HUES64 (cell line): ENCODE measurements at regions not wholly inside any gene's neighbourhood (a gene's known extent, or its start where the extent isn't known, plus 50 kb on each side); places are given as distances from the start of the nearest gene placed in this dataset.

Source experiments
- H3K27ac ChIP-seq: 2 replicates; pipeline ENCODE4 v1.7.0; 2013; ENCODE audit warnings: low read depth, low read length, inconsistent platforms
- H3K27me3 ChIP-seq: 2 replicates; pipeline ENCODE4 v1.6.1; 2013; ENCODE audit warnings: mild to moderate bottlenecking, low read length; ENCODE audit not compliant: insufficient read depth
- H3K36me3 ChIP-seq: 2 replicates; pipeline ENCODE4 v1.6.1; 2013; ENCODE audit warnings: mild to moderate bottlenecking, low read length; ENCODE audit not compliant: insufficient read depth
- H3K4me1 ChIP-seq: 2 replicates; pipeline ENCODE4 v1.6.1; 2013; ENCODE audit warnings: mild to moderate bottlenecking, low read length, moderate library complexity; ENCODE audit not compliant: insufficient read depth
- H3K4me3 ChIP-seq: 2 replicates; pipeline ENCODE4 v1.5.1; 2013; ENCODE audit warnings: mild to moderate bottlenecking, low read length, moderate library complexity
- H3K9ac ChIP-seq: 2 replicates; pipeline ENCODE4 v1.6.1; 2013; ENCODE audit warnings: mild to moderate bottlenecking, low read depth, low read length
- H3K9me3 ChIP-seq: 2 replicates; pipeline ENCODE4 v1.6.1; 2013; ENCODE audit warnings: low read depth, low read length; ENCODE audit not compliant: insufficient read depth
- WGBS: fragments of 150-250, 120-280 bp; methylation state at CpG from one replicate; pipeline ENCODE4 v1.1.7; 2013; ENCODE audit warnings: missing lambda C conversion rate; 5-methylcytosine and 5-hydroxymethylcytosine counted together

DNA sequence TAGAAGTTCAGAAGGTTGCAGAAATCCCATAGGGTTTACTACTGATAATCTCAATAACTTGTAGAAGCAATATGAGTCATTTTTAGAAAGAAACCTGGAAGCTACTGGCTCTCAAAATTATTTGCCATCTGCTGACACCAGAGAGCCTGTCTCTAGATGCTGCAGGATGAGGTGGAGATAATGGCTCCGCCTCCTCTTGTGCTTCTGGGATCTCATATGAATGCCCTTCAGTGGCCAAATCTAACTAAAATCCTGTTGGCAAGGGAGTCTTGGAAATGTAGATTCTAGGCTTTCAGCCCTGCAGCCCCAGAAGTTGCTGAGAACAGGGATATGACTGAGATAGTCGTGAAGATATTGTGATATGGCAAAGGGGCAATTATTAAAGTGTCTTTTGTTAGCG, 348.1 kb downstream of the CCSER2 start:
- WGBS = 87% methylated on average over 3 of the region's 3 CpGs
- Histone ChIP-seq H3K27me3 (no peaks in the 10 kb centered on the region), H3K27ac (no peak overlapping the region), H3K36me3 (no peaks in the 10 kb centered on the region), H3K4me3 (no peak overlapping the region), H3K9ac (no peak overlapping the region), H3K4me1 (no peaks in the 10 kb centered on the region), H3K9me3 (no peaks in the 10 kb centered on the region)

GRCh38 chr10:84681781-84682180, 353.4 kb downstream of the CCSER2 start:
- WGBS = 91% methylated on average over 3 of the region's 3 CpGs
- Histone ChIP-seq H3K4me3 (no peak overlapping the region), H3K9me3 (peaks cover 5% of the 10 kb centered on the region; the same call in 1 of the 2 replicates), H3K36me3 (no peaks in the 10 kb centered on the region), H3K27me3 (no peaks in the 10 kb centered on the region), H3K4me1 (no peaks in the 10 kb centered on the region), H3K9ac (no peak overlapping the region), H3K27ac (no peak overlapping the region)

- Histone ChIP-seq H3K27ac (no peak overlapping the region), H3K9me3 (peaks cover 5% of the 10 kb centered on the region; the same call in 1 of the 2 replicates), H3K9ac (no peak overlapping the region), H3K27me3 (no peaks in the 10 kb centered on the region), H3K4me1 (no peaks in the 10 kb centered on the region), H3K4me3 (no peak overlapping the region), H3K36me3 (no peaks in the 10 kb centered on the region)
- WGBS = 95% methylated on average over 2 of the region's 2 CpGs
These were observed 355.2 kb downstream of the CCSER2 start for GRCh38 chr10:84683550-84683949.

- Histone ChIP-seq H3K27ac (no peak overlapping the region), H3K4me3 (no peak overlapping the region), H3K27me3 (no peaks in the 10 kb centered on the region), H3K9ac (no peak overlapping the region), H3K36me3 (no peaks in the 10 kb centered on the region), H3K9me3 (peaks cover 5% of the 10 kb centered on the region; the same call in 1 of the 2 replicates), H3K4me1 (no peaks in the 10 kb centered on the region)
- WGBS = 94% methylated on average over 6 of the region's 6 CpGs
These were observed 355.8 kb downstream of the CCSER2 start for GRCh38 chr10:84683980-84684740.

GRCh38 chr10:84685047-84685660, 356.8 kb downstream of the CCSER2 start:
- 94% methylated on average over 3 of the region's 3 CpGs for WGBS
- no peak overlapping the region for H3K9ac ChIP-seq
- H3K4me3 ChIP-seq = no peak overlapping the region
- peaks cover 5% of the 10 kb centered on the region; the same call in 1 of the 2 replicates for H3K9me3 ChIP-seq
- no peaks in the 10 kb centered on the region for H3K4me1 ChIP-seq
- H3K27ac ChIP-seq = no peak overlapping the region
- H3K36me3 ChIP-seq = no peaks in the 10 kb centered on the region
- H3K27me3 ChIP-seq = no peaks in the 10 kb centered on the region

DNA sequence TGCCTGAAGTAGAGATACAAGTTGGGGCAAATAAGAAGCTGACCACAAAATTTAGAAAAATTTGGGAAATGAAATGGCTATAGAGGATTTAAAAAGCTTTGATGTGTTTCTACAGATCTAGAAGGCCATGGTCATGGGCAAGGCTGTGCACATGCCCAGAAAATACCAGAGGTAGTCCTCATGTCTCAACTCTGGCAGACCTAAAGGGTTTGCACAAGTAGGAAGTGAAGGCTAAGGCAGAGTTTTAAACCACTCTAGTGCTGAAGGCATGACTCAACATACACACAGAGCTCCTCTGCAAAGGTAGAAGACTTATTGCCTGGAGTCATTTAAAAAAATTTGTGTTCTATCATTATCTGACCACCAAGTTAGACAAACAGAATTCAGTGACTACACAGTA, 364.6 kb downstream of the CCSER2 start:
- no peak overlapping the region for H3K9ac ChIP-seq
- peaks cover 8% of the 10 kb centered on the region; the same call in 1 of the 2 replicates for H3K9me3 ChIP-seq
- H3K4me3 ChIP-seq = no peak overlapping the region
- H3K36me3 ChIP-seq = no peaks in the 10 kb centered on the region
- H3K27me3 ChIP-seq = no peaks in the 10 kb centered on the region
- no peaks in the 10 kb centered on the region for H3K4me1 ChIP-seq
- H3K27ac ChIP-seq = no peak overlapping the region

DNA sequence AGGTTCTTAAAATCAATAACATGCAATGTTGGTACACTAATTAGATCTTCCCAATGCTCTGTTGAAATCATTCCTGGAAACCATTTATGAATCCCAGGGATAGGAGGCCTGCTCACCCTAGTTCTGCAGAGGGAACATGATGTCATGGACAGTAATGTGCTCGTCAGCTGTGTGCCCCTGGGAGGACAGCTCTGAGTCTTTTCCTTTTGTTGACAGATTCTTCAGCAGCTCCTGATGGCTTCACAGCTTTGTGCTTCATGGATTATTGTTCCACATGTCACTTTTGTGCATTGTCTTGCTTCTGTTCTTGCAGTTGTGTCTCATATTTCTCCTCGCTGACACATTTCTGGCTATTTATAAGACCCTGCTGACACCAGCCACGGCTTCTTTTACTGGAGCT, 367.5 kb downstream of the CCSER2 start:
- H3K4me1 ChIP-seq = no peaks in the 10 kb centered on the region
- no peak overlapping the region for H3K9ac ChIP-seq
- peaks cover 8% of the 10 kb centered on the region; the same call in 1 of the 2 replicates for H3K9me3 ChIP-seq
- H3K27ac ChIP-seq = no peak overlapping the region
- WGBS = 87% methylated on average over 3 of the region's 3 CpGs
- no peak overlapping the region for H3K4me3 ChIP-seq
- H3K36me3 ChIP-seq = no peaks in the 10 kb centered on the region
- no peaks in the 10 kb centered on the region for H3K27me3 ChIP-seq

DNA sequence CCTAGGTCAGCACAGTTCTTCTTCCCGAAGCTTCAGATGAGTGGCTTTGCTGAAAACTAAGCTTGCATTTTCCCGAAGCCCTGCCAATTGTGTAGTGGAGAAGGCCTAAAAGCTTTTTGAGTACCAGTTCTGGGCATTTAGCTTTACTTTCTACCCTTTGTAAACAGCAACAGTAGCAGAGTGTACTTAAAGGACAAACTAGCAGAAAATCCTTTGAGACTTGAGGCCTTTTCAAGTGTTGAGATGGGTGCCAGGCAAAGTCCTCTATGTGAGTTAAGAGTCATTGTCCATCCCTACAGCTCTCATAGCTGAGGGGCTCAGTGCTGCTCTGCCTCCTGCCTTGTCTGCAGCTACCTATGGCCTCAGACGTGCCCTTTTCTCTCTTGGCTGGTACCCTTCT, 368.2 kb downstream of the CCSER2 start:
- Histone ChIP-seq H3K36me3 (no peaks in the 10 kb centered on the region), H3K4me3 (no peak overlapping the region), H3K9me3 (peaks cover 8% of the 10 kb centered on the region; the same call in 1 of the 2 replicates), H3K9ac (no peak overlapping the region), H3K4me1 (no peaks in the 10 kb centered on the region), H3K27me3 (no peaks in the 10 kb centered on the region), H3K27ac (no peak overlapping the region)
- 83% methylated on average over 3 of the region's 3 CpGs for WGBS

DNA sequence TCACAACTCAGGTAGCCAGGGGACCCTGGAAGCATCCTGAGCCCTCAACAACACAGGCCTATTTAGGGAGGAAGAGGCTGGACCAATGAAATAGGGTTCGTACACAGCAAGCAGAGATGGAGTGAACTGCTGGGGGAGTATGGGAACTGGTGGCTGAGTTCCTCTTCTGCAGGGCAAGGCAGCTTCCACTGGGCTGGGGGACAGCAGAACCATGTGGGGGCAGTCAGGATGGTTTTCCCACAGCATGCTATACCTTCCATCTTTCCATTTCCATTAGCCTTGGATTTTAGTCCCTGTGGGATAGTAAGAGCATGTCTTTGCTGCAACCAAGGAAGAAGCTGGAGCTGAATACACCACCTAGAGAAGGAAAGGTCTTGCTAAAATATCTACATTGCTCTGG, 370.6 kb downstream of the CCSER2 start:
- no peak overlapping the region for H3K27ac ChIP-seq
- H3K36me3 ChIP-seq = no peaks in the 10 kb centered on the region
- H3K4me3 ChIP-seq = no peak overlapping the region
- no peak overlapping the region for H3K9ac ChIP-seq
- H3K9me3 ChIP-seq = peaks cover under 1% of the 10 kb centered on the region; the same call in 1 of the 2 replicates
- no peaks in the 10 kb centered on the region for H3K27me3 ChIP-seq
- WGBS = 93% methylated on average over 1 of the region's 1 CpG
- no peaks in the 10 kb centered on the region for H3K4me1 ChIP-seq

- 61% methylated on average over 4 of the region's 4 CpGs for WGBS
- Histone ChIP-seq H3K27me3 (no peaks in the 10 kb centered on the region), H3K4me3 (no peak overlapping the region), H3K27ac (no peak overlapping the region), H3K9me3 (no peaks in the 10 kb centered on the region), H3K4me1 (no peaks in the 10 kb centered on the region), H3K9ac (no peak overlapping the region), H3K36me3 (no peaks in the 10 kb centered on the region)
These were observed 372.4 kb downstream of the CCSER2 start for GRCh38 chr10:84700668-84701369.

DNA sequence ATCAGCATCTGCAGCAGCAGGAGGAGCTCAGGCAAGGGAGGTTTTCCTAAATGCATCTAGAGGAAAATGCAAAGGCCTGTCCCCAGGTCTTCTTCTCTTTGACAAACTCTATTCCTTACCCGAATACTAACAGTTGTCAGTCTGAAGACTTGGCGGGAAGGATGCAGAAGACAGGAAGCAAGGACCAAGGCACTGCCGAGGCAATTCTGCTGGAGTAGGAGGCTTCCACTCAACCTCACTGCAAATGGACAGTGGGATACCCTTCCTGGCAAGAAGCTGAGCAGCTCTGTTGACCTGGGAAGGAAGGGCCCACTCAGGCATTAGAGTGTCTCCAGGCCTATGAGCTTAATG, 373.0 kb downstream of the CCSER2 start:
- no peaks in the 10 kb centered on the region for H3K27me3 ChIP-seq

More for the DNA sequence above, 373.0 kb downstream of the CCSER2 start:
- H3K4me1 ChIP-seq = no peaks in the 10 kb centered on the region
- no peak overlapping the region for H3K9ac ChIP-seq
- no peaks in the 10 kb centered on the region for H3K9me3 ChIP-seq
- no peaks in the 10 kb centered on the region for H3K36me3 ChIP-seq
- WGBS = 95% methylated on average over 3 of the region's 3 CpGs
- H3K4me3 ChIP-seq = no peak overlapping the region
- H3K27ac ChIP-seq = no peak overlapping the region
